ENCODE measurements at regions not wholly inside any gene's neighbourhood (a gene's known extent, or its start where the extent isn't known, plus 50 kb on each side); places are given as distances from the start of the nearest gene placed in this dataset.

- BruUV-seq (replicated peaks), result no TSS peak
- intact Hi-C loops (cut with micrococcal nuclease; ENCODE audit: unreplicated experiment), result no loop called here
- CTCF ChIA-PET, result no interaction called here
- Mint-ChIP-seq H3K27me3 (ENCODE audit: insufficient read depth, unreplicated experiment) (no peaks in the 10 kb centered on the region), H3K4me1 (ENCODE audit: low read depth, unreplicated experiment) (no peaks in the 10 kb centered on the region), H3K27ac (ENCODE audit: unreplicated experiment) (no peak overlapping the region), H3K36me3 (ENCODE audit: insufficient read depth, unreplicated experiment) (no peaks in the 10 kb centered on the region), H3K9me3 (ENCODE audit: unreplicated experiment) (no peaks in the 10 kb centered on the region), H3K4me3 (ENCODE audit: unreplicated experiment) (no peak overlapping the region)
- Histone ChIP-seq H3K4me3 (ENCODE audit: low read depth, low read length) (no peak overlapping the region), H3K27me3 (replicated peaks; ENCODE audit: control insufficient read depth, insufficient read depth, low read length) (no peaks in the 10 kb centered on the region), H3K9me3 (no peaks in the 10 kb centered on the region), H3K36me3 (ENCODE audit: control insufficient read depth, insufficient read depth, low read length) (no peaks in the 10 kb centered on the region), H3K4me1 (0 out of 2 replicates have a peak, but pooled peaks cover 4% of the 10 kb centered on the region)
- DNase-seq, result no peak
- TF ChIP-seq CTCF (IDR thresholded peaks at IDR 0.05; ENCODE audit: insufficient read depth in 1 of 2, low read depth in 1 of 2, low read length in 1 of 2, severe bottlenecking in 1 of 2, unreplicated experiment in 1 of 2), result no peak
- POLR2A ChIA-PET, result no interaction called here
Measured at GRCh38 chr9:31028137-31028536, 1356.3 kb upstream of the ACO1 start.

DNA sequence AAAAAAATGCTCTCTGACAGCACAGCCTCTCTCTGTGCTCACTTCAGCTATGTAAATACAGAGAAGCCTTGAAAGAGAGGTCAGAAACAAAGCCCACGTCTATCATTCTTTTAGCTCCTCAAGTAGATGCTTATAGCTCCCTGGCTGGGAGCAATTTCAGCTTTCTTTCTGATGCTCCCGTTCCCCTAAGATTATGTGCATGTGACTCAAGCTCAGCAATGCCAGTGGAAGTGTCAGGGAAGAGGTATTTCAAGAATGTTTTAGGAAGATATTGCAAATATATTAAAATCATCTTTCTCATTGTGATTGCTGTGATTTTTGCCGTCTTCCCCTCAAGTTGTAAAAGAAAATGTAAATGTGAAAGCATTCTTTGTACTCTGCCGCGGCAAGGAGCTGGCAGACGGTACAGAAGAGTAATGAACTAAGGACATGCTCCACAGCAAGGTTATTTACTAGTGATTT is 1353.7 kb upstream of the ACO1 start:
- H3K27me3 Mint-ChIP-seq (ENCODE audit: insufficient read depth, unreplicated experiment), result peaks cover 2% of the 10 kb centered on the region
- no peak overlapping the region for H3K4me3 ChIP-seq (ENCODE audit: low read depth, low read length)
- no peaks in the 10 kb centered on the region for H3K9me3 Mint-ChIP-seq (ENCODE audit: unreplicated experiment)
- no peak for DNase-seq
- CTCF ChIA-PET, result no interaction called here
- intact Hi-C loops (cut with micrococcal nuclease; ENCODE audit: unreplicated experiment), result loop anchor here (2.0 kb wide), 1 partner anchor 16 kb away; no protein-coding TSS in a partner anchor
- no peaks in the 10 kb centered on the region for H3K36me3 ChIP-seq (ENCODE audit: control insufficient read depth, insufficient read depth, low read length)
- no peak overlapping the region for H3K27ac Mint-ChIP-seq (ENCODE audit: unreplicated experiment)
- no peaks in the 10 kb centered on the region for H3K9me3 ChIP-seq
- 0 out of 2 replicates have a peak, but pooled peaks cover 4% of the 10 kb centered on the region for H3K4me1 ChIP-seq
- no TSS peak for BruUV-seq (replicated peaks)
- peak overlapping the region; percentile 32 for H3K4me3 Mint-ChIP-seq (ENCODE audit: unreplicated experiment)
- no peaks in the 10 kb centered on the region for H3K4me1 Mint-ChIP-seq (ENCODE audit: low read depth, unreplicated experiment)
- H3K27me3 ChIP-seq (replicated peaks; ENCODE audit: control insufficient read depth, insufficient read depth, low read length), result no peaks in the 10 kb centered on the region
- POLR2A ChIA-PET, result no interaction called here
- H3K36me3 Mint-ChIP-seq (ENCODE audit: insufficient read depth, unreplicated experiment), result no peaks in the 10 kb centered on the region
- TF ChIP-seq CTCF (IDR thresholded peaks at IDR 0.05; ENCODE audit: insufficient read depth in 1 of 2, low read depth in 1 of 2, low read length in 1 of 2, severe bottlenecking in 1 of 2, unreplicated experiment in 1 of 2), result no peak

DNA sequence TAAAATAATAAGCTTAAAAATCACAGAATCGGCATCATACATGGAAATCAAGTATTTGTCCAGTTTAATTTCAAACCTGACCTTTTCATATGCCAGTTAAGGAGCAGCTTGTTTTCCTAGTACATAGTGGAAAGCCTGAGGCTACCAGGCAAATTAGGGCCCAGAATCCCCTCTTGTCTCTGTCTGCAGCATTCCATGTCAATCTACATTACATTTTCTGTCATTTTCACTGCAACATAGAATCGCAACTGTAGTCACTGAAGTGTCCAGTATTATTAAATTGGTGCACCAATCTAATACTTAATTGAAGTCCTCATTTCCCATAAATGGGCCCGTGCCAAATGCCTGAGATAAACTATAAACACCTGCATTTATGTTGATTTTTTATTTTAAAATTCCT is 1352.2 kb upstream of the ACO1 start:
- Mint-ChIP-seq H3K27ac (ENCODE audit: unreplicated experiment) (no peak overlapping the region), H3K36me3 (ENCODE audit: insufficient read depth, unreplicated experiment) (no peaks in the 10 kb centered on the region), H3K4me1 (ENCODE audit: low read depth, unreplicated experiment) (no peaks in the 10 kb centered on the region), H3K9me3 (ENCODE audit: unreplicated experiment) (no peaks in the 10 kb centered on the region), H3K27me3 (ENCODE audit: insufficient read depth, unreplicated experiment) (peaks cover 2% of the 10 kb centered on the region), H3K4me3 (ENCODE audit: unreplicated experiment) (no peak overlapping the region)
- no peaks in the 10 kb centered on the region for H3K9me3 ChIP-seq
- no peak overlapping the region for H3K4me3 ChIP-seq (ENCODE audit: low read depth, low read length)
- no peaks in the 10 kb centered on the region for H3K36me3 ChIP-seq (ENCODE audit: control insufficient read depth, insufficient read depth, low read length)
- intact Hi-C loops (cut with micrococcal nuclease; ENCODE audit: unreplicated experiment), result no loop called here
- 0 out of 2 replicates have a peak, but pooled peaks cover 4% of the 10 kb centered on the region for H3K4me1 ChIP-seq
- TF ChIP-seq CTCF (IDR thresholded peaks at IDR 0.05; ENCODE audit: insufficient read depth in 1 of 2, low read depth in 1 of 2, low read length in 1 of 2, severe bottlenecking in 1 of 2, unreplicated experiment in 1 of 2), result no peak
- CTCF ChIA-PET, result no interaction called here
- no peaks in the 10 kb centered on the region for H3K27me3 ChIP-seq (replicated peaks; ENCODE audit: control insufficient read depth, insufficient read depth, low read length)
- POLR2A ChIA-PET, result no interaction called here
- BruUV-seq (replicated peaks), result no TSS peak
- DNase-seq, result no peak
